IPS-18a (cell line): ENCODE measurements at regions not wholly inside any gene's neighbourhood (a gene's known extent, or its start where the extent isn't known, plus 50 kb on each side); places are given as distances from the start of the nearest gene placed in this dataset.

Experiments
- H3K27ac ChIP-seq: one replicate; pipeline ENCODE4 v1.5.1; 2013; ENCODE audit warnings: low read length
- H3K27me3 ChIP-seq: one replicate; pipeline ENCODE4 v1.6.1; 2013; ENCODE audit warnings: mild to moderate bottlenecking, low read length; ENCODE audit not compliant: control insufficient read depth, insufficient read depth
- H3K36me3 ChIP-seq: one replicate; pipeline ENCODE4 v1.6.1; 2013; ENCODE audit warnings: low read depth, low read length; ENCODE audit not compliant: control insufficient read depth
- H3K4me1 ChIP-seq: one replicate; pipeline ENCODE4 v1.6.1; 2013; ENCODE audit warnings: low read depth, low read length; ENCODE audit not compliant: control insufficient read depth
- H3K4me3 ChIP-seq: one replicate; pipeline ENCODE4 v1.5.1; 2013; ENCODE audit warnings: low read length
- H3K9ac ChIP-seq: one replicate; pipeline ENCODE4 v1.6.1; 2013; ENCODE audit warnings: mild to moderate bottlenecking, low read length, moderate library complexity
- H3K9me3 ChIP-seq: one replicate; pipeline ENCODE4 v1.6.1; 2013; ENCODE audit warnings: low read depth, low read length; ENCODE audit not compliant: control insufficient read depth

GRCh38 chr1:67898033-67898726 lies 64.9 kb upstream of the GNG12 start:
- H3K27me3 ChIP-seq = no peaks in the 10 kb centered on the region
- H3K36me3 ChIP-seq = no peaks in the 10 kb centered on the region
- H3K4me1 ChIP-seq = no peaks in the 10 kb centered on the region
- H3K9me3 ChIP-seq = no peaks in the 10 kb centered on the region
- no peak overlapping the region for H3K9ac ChIP-seq
- H3K4me3 ChIP-seq = no peak overlapping the region
- H3K27ac ChIP-seq = no peak overlapping the region

- H3K36me3 ChIP-seq = no peaks in the 10 kb centered on the region
- H3K27me3 ChIP-seq = no peaks in the 10 kb centered on the region
- no peak overlapping the region for H3K27ac ChIP-seq
- no peak overlapping the region for H3K9ac ChIP-seq
- no peaks in the 10 kb centered on the region for H3K9me3 ChIP-seq
- no peak overlapping the region for H3K4me3 ChIP-seq
- H3K4me1 ChIP-seq = peaks cover 8% of the 10 kb centered on the region
Measured at GRCh38 chr1:67897270-67897949, 64.1 kb upstream of the GNG12 start.

- Histone ChIP-seq H3K9ac (no peak overlapping the region), H3K36me3 (no peaks in the 10 kb centered on the region), H3K27me3 (no peaks in the 10 kb centered on the region), H3K4me1 (peaks cover 9% of the 10 kb centered on the region), H3K4me3 (no peak overlapping the region), H3K9me3 (no peaks in the 10 kb centered on the region), H3K27ac (no peak overlapping the region)
Measured at GRCh38 chr1:67896826-67897225, 63.6 kb upstream of the GNG12 start.

GRCh38 chr1:67894981-67895735 lies 61.9 kb upstream of the GNG12 start:
- Histone ChIP-seq H3K9ac (no peak overlapping the region), H3K4me3 (no peak overlapping the region), H3K27ac (no peak overlapping the region), H3K9me3 (no peaks in the 10 kb centered on the region), H3K27me3 (no peaks in the 10 kb centered on the region), H3K4me1 (peaks cover 9% of the 10 kb centered on the region), H3K36me3 (no peaks in the 10 kb centered on the region)

GRCh38 chr1:67893126-67893495 lies 59.8 kb upstream of the GNG12 start:
- Histone ChIP-seq H3K27ac (no peak overlapping the region), H3K36me3 (no peaks in the 10 kb centered on the region), H3K27me3 (no peaks in the 10 kb centered on the region), H3K9ac (no peak overlapping the region), H3K4me3 (peak overlapping the region; percentile 8), H3K4me1 (peaks cover 21% of the 10 kb centered on the region), H3K9me3 (no peaks in the 10 kb centered on the region)

- no peaks in the 10 kb centered on the region for H3K36me3 ChIP-seq
- no peak overlapping the region for H3K9ac ChIP-seq
- peak overlapping the region; percentile 8 for H3K4me3 ChIP-seq
- no peaks in the 10 kb centered on the region for H3K27me3 ChIP-seq
- no peaks in the 10 kb centered on the region for H3K9me3 ChIP-seq
- peaks cover 24% of the 10 kb centered on the region for H3K4me1 ChIP-seq
- H3K27ac ChIP-seq = no peak overlapping the region
Measured at GRCh38 chr1:67892476-67893125, 59.3 kb upstream of the GNG12 start.

- no peak overlapping the region for H3K27ac ChIP-seq
- no peak overlapping the region for H3K9ac ChIP-seq
Measured at GRCh38 chr1:67890857-67891256, 57.6 kb upstream of the GNG12 start.

GRCh38 chr1:67889953-67890567 lies 56.8 kb upstream of the GNG12 start:
- Histone ChIP-seq H3K4me1 (peaks cover 24% of the 10 kb centered on the region), H3K4me3 (no peak overlapping the region), H3K9me3 (no peaks in the 10 kb centered on the region), H3K9ac (no peak overlapping the region), H3K27me3 (no peaks in the 10 kb centered on the region), H3K36me3 (no peaks in the 10 kb centered on the region), H3K27ac (no peak overlapping the region)

More at GRCh38 chr1:67890857-67891256, 57.6 kb upstream of the GNG12 start:
- Histone ChIP-seq H3K36me3 (no peaks in the 10 kb centered on the region), H3K9me3 (no peaks in the 10 kb centered on the region), H3K4me3 (no peak overlapping the region), H3K27me3 (no peaks in the 10 kb centered on the region), H3K4me1 (peaks cover 24% of the 10 kb centered on the region)

- no peak overlapping the region for H3K27ac ChIP-seq
- H3K36me3 ChIP-seq = no peaks in the 10 kb centered on the region
- H3K9me3 ChIP-seq = no peaks in the 10 kb centered on the region
- H3K4me1 ChIP-seq = peaks cover 24% of the 10 kb centered on the region
- no peak overlapping the region for H3K9ac ChIP-seq
- H3K4me3 ChIP-seq = no peak overlapping the region
- H3K27me3 ChIP-seq = no peaks in the 10 kb centered on the region
Measured at GRCh38 chr1:67889466-67889865, 56.2 kb upstream of the GNG12 start.

GRCh38 chr1:67888216-67889106 lies 55.2 kb upstream of the GNG12 start:
- H3K4me3 ChIP-seq = no peak overlapping the region
- H3K9ac ChIP-seq = no peak overlapping the region
- no peak overlapping the region for H3K27ac ChIP-seq
- H3K27me3 ChIP-seq = no peaks in the 10 kb centered on the region
- H3K9me3 ChIP-seq = no peaks in the 10 kb centered on the region
- H3K4me1 ChIP-seq = peaks cover 24% of the 10 kb centered on the region
- H3K36me3 ChIP-seq = no peaks in the 10 kb centered on the region
